Thyroid gland (tissue), 4 donors: ENCODE measurements at regions not wholly inside any gene's neighbourhood (a gene's known extent, or its start where the extent isn't known, plus 50 kb on each side); places are given as distances from the start of the nearest gene placed in this dataset.

Source experiments
- CTCF ChIP-seq, 6 experiments: fragments of 200-600 bp in 3 of 6; fragments of 450-650 bp in 3 of 6; sonication (generic) in 3 of 6; IDR thresholded peaks; one replicate each; pipeline ENCODE4 v1.5.1; 2016 to 2019; ENCODE audit warnings: antibody characterized with exemption in 6 of 6, mild to moderate bottlenecking in 2 of 6, inconsistent platforms in 1 of 6, moderate library complexity in 1 of 6
- POLR2A ChIP-seq, 2 donors: fragments of 450-650 bp; IDR thresholded peaks; one replicate each; pipeline ENCODE4 v1.6.1; 2017; ENCODE audit warnings: antibody characterized with exemption in 2 of 2, mild to moderate bottlenecking in 2 of 2, moderate library complexity in 1 of 2

- no peak for TF ChIP-seq POLR2A (IDR thresholded peaks at IDR 0.05)
- no peak for TF ChIP-seq CTCF (IDR thresholded peaks at IDR 0.05)
Observed at GRCh38 chr7:14054125-14054524, 64.7 kb upstream of the ETV1 start.
